Ascending aorta (tissue), 2 donors: ENCODE measurements at regions not wholly inside any gene's neighbourhood (a gene's known extent, or its start where the extent isn't known, plus 50 kb on each side); places are given as distances from the start of the nearest gene placed in this dataset.

ENCODE experiments used
- DNase-seq, 2 donors: peaks; one replicate each; pipeline ENCODE4 v3.0.0-alpha.2; 2019; ENCODE audit warnings: low spot score in 2 of 2
- H3K27ac ChIP-seq, 2 donors: fragments of 200-600 bp; sonication (generic); one replicate each; pipeline ENCODE4 v1.5.1; 2016 to 2017; ENCODE audit warnings: mild to moderate bottlenecking in 1 of 2
- H3K27me3 ChIP-seq: fragments of 200-600 bp; sonication (generic); one replicate; pipeline ENCODE4 v1.5.1; 2017
- H3K36me3 ChIP-seq, 2 donors: fragments of 200-600 bp; sonication (generic); one replicate each; pipeline ENCODE4 v1.5.1; 2016
- H3K4me1 ChIP-seq, 2 donors: fragments of 200-600 bp; sonication (generic); one replicate each; pipeline ENCODE4 v1.5.1; 2016 to 2017; ENCODE audit warnings: mild to moderate bottlenecking in 1 of 2
- H3K4me3 ChIP-seq, 2 donors: fragments of 200-600 bp; sonication (generic); one replicate each; pipeline ENCODE4 v1.5.1; 2016 to 2017; ENCODE audit warnings: mild to moderate bottlenecking in 1 of 2
- H3K9me3 ChIP-seq, 2 donors: fragments of 200-600 bp; sonication (generic); one replicate each; pipeline ENCODE4 v1.5.1; 2016
- intact Hi-C: fragments of 100-400 bp; cut with DNase I; formaldehyde crosslinking; loops from one replicate; pipeline ENCODE4 v1.15.1; 2023
- TF ChIP-seq, protein P1 (sequence below), 3 experiments: fragments of 200-600 bp in 2 of 3; fragments of 450-650 bp in 1 of 3; sonication (generic) in 2 of 3; IDR thresholded peaks; one replicate each; pipeline ENCODE4 v1.5.1; 2016 to 2019; ENCODE audit warnings: antibody characterized with exemption in 3 of 3, mild to moderate bottlenecking in 1 of 3, moderate library complexity in 1 of 3

DNA sequence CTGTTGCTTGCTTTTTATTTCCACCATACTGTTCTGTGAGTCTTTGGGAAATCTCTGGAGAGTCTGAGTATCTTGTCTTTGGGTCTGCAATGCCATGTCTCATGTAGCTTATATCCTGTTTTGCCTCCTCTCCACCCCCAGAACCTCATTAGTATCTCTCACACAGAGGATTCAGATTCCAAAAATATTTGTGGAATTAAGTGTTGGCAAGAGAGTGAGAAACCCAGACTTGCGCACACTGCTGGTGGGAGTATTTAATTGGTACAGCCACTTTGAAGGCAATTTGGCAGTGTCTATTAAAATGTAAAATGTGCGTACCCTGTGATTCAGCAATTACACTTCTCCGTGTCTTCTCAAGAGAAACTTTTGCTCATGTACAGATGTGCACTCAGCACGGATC, 68.6 kb downstream of the ZNF621 start:
- no peak overlapping the region for H3K27ac ChIP-seq
- H3K27me3 ChIP-seq: no peaks in the 10 kb centered on the region
- intact Hi-C loops: no loop called here
- no peaks in the 10 kb centered on the region for H3K9me3 ChIP-seq
- TF ChIP-seq, protein P1, sequence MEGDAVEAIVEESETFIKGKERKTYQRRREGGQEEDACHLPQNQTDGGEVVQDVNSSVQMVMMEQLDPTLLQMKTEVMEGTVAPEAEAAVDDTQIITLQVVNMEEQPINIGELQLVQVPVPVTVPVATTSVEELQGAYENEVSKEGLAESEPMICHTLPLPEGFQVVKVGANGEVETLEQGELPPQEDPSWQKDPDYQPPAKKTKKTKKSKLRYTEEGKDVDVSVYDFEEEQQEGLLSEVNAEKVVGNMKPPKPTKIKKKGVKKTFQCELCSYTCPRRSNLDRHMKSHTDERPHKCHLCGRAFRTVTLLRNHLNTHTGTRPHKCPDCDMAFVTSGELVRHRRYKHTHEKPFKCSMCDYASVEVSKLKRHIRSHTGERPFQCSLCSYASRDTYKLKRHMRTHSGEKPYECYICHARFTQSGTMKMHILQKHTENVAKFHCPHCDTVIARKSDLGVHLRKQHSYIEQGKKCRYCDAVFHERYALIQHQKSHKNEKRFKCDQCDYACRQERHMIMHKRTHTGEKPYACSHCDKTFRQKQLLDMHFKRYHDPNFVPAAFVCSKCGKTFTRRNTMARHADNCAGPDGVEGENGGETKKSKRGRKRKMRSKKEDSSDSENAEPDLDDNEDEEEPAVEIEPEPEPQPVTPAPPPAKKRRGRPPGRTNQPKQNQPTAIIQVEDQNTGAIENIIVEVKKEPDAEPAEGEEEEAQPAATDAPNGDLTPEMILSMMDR (IDR thresholded peaks at IDR 0.05): no peak
- no peak overlapping the region for H3K4me3 ChIP-seq
- no peaks in the 10 kb centered on the region for H3K36me3 ChIP-seq
- H3K4me1 ChIP-seq: no peaks in the 10 kb centered on the region
- DNase-seq: no peak

DNA sequence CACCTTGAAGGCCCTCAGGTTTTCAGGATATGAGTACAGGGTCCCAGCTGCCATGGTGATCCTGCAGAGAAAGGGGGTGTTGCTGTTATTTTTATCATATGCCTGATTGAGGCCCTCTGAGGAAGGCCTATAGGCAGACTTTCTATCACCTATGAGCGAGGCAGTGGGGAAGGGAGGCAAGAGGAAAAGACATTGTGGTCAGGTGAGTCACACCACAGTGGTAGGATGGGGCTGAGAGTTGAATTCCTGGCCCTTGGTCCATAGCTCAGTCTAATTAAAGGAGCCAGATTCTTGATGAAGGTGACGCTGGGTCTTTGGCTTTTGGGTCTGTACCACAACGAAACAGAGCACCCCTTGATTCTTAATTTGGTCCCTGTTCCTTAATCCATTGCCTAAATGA, 72.7 kb downstream of the ZNF621 start:
- Histone ChIP-seq H3K9me3 (no peaks in the 10 kb centered on the region), H3K4me3 (no peak overlapping the region), H3K4me1 (no peaks in the 10 kb centered on the region), H3K27ac (no peak overlapping the region), H3K27me3 (no peaks in the 10 kb centered on the region), H3K36me3 (no peaks in the 10 kb centered on the region)
- no peak for DNase-seq
- TF ChIP-seq, protein P1 (IDR thresholded peaks at IDR 0.05): no peak
- intact Hi-C loops: no loop called here

DNA sequence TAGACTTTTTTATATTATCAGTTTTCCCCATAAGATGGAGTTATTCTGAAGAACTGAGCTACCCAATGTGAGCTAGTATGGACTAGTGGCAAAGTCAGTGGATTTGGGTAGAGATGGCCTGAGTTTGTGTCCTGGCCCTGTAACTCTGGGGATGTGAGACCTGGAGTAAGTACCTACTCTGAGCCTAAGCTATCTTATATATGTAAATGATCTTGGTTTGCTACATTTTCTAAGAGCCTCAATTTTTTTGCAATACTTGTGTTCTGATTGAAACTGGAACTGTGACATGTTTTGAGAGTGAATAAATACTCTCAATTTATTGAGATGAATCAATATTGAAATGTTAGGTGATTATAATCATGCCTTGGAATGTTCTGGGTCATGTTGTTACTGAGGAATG, 73.6 kb downstream of the ZNF621 start:
- Histone ChIP-seq H3K4me3 (no peak overlapping the region), H3K27ac (no peak overlapping the region), H3K9me3 (no peaks in the 10 kb centered on the region), H3K27me3 (no peaks in the 10 kb centered on the region), H3K36me3 (no peaks in the 10 kb centered on the region), H3K4me1 (no peaks in the 10 kb centered on the region)
- no peak for DNase-seq
- TF ChIP-seq, protein P1 (IDR thresholded peaks at IDR 0.05): no peak
- intact Hi-C loops: no loop called here

DNA sequence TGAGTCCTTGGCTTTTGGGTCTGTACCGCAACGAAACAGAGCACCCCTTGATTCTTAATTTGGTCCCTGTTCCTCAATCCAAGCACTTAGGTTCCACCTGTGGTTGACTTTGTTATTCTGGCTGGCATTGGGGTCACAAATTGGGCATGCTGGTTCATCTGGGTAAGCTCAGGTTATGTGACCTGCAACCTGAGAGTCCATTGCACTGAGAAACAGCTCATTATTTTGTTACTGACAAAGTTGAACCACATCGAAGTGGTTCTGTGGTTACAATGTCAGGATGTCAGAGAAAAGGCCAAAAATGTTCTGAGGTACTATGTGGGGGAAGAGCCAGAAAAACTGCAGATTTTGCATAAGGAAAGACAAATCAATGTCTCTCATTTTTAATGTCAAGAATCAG, 74.2 kb downstream of the ZNF621 start:
- no peak overlapping the region for H3K27ac ChIP-seq
- no peaks in the 10 kb centered on the region for H3K9me3 ChIP-seq
- TF ChIP-seq, protein P1 (IDR thresholded peaks at IDR 0.05): no peak
- no peaks in the 10 kb centered on the region for H3K4me1 ChIP-seq
- no peaks in the 10 kb centered on the region for H3K27me3 ChIP-seq
- H3K4me3 ChIP-seq: no peak overlapping the region
- intact Hi-C loops: no loop called here
- no peak for DNase-seq
- no peaks in the 10 kb centered on the region for H3K36me3 ChIP-seq

DNA sequence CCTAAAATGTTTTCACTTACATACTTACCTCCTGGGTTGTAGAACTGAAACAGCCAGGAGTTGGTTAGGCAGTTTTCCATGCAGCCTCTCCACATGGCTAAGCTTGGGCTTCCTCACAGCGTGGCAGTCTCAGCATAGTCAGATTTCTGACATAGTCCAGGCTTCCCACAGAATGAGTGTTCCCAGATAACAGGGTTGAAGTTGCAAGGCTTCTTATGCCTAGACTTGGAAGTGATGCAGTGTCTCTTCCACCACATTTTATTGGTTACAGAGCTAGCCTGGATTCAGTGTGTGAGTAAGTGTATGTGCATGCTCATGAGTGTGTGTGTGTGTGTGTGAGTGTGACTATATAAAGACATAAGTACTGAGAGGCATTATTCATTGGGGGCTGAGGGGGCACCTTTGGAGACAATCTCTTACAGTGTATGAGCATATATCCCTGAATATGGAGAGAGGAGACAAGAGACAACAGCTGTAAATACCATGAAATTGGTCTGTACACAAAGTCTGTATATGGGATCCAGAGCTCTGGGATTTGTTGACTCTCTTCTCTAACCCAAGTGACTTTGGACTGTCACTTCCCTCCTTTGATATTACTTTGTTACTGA, 78.1 kb downstream of the ZNF621 start:
- Histone ChIP-seq H3K36me3 (no peaks in the 10 kb centered on the region), H3K4me1 (no peaks in the 10 kb centered on the region), H3K27ac (no peak overlapping the region), H3K27me3 (no peaks in the 10 kb centered on the region), H3K9me3 (no peaks in the 10 kb centered on the region), H3K4me3 (no peak overlapping the region)
- intact Hi-C loops: no loop called here
- DNase-seq: no peak
- TF ChIP-seq, protein P1 (IDR thresholded peaks at IDR 0.05): no peak

DNA sequence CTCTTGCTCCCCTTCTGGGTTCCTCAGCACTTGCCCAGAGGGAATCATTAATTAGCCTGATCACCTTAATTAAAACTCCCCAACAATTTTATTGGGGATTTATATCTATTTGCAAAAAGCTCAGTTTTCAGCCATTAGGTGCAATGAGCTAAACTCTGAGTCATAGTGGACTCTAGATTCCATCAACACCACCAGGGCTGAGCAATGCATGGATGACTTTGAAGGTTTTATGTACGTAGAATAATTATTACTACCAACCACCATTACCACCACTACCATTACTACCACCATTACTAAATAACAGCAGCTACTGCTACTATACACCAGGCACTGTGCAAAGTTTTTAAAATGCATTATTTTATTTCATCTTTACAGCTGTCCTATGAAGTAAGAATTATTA, 81.2 kb downstream of the ZNF621 start:
- Histone ChIP-seq H3K27ac (no peak overlapping the region), H3K4me1 (no peaks in the 10 kb centered on the region), H3K9me3 (no peaks in the 10 kb centered on the region), H3K36me3 (no peaks in the 10 kb centered on the region), H3K27me3 (no peaks in the 10 kb centered on the region), H3K4me3 (no peak overlapping the region)
- DNase-seq: no peak
- intact Hi-C loops: no loop called here
- TF ChIP-seq, protein P1 (IDR thresholded peaks at IDR 0.05): no peak
